Chondrocyte (in vitro differentiated cells): ENCODE measurements at regions not wholly inside any gene's neighbourhood (a gene's known extent, or its start where the extent isn't known, plus 50 kb on each side); places are given as distances from the start of the nearest gene placed in this dataset.

Experiments
- DNase-seq: peaks from one replicate; pipeline ENCODE4 v3.0.0; 2021; ENCODE audit warnings: mixed read lengths, low spot score
- H3K27ac Mint-ChIP-seq: one replicate; pipeline ENCODE4 v1.8.0; 2021; ENCODE audit warnings: mild to moderate bottlenecking, moderate library complexity, mixed read lengths; ENCODE audit not compliant: unreplicated experiment
- H3K27me3 Mint-ChIP-seq: 2 replicates; pipeline ENCODE4 v1.8.0; 2021; ENCODE audit warnings: low read depth, mixed read lengths
- H3K36me3 Mint-ChIP-seq: 2 replicates; pipeline ENCODE4 v1.8.0; 2021; ENCODE audit warnings: low read depth, mixed read lengths
- H3K4me1 Mint-ChIP-seq: 2 replicates; pipeline ENCODE4 v1.8.0; 2021; ENCODE audit warnings: low read depth, mild to moderate bottlenecking, mixed read lengths
- H3K4me3 Mint-ChIP-seq: one replicate; pipeline ENCODE4 v1.8.0; 2021; ENCODE audit warnings: mild to moderate bottlenecking, moderate library complexity, mixed read lengths; ENCODE audit not compliant: unreplicated experiment
- H3K9me3 Mint-ChIP-seq: 2 replicates; pipeline ENCODE4 v1.8.0; 2021; ENCODE audit warnings: low read depth, mixed read lengths
- TF ChIP-seq, protein P1 (sequence below): fragments of 200-600 bp; sonication (generic); IDR thresholded peaks from 2 replicates; pipeline ENCODE4 v1.5.0; 2021; ENCODE audit warnings: antibody characterized with exemption, mild to moderate bottlenecking, moderate library complexity

DNA sequence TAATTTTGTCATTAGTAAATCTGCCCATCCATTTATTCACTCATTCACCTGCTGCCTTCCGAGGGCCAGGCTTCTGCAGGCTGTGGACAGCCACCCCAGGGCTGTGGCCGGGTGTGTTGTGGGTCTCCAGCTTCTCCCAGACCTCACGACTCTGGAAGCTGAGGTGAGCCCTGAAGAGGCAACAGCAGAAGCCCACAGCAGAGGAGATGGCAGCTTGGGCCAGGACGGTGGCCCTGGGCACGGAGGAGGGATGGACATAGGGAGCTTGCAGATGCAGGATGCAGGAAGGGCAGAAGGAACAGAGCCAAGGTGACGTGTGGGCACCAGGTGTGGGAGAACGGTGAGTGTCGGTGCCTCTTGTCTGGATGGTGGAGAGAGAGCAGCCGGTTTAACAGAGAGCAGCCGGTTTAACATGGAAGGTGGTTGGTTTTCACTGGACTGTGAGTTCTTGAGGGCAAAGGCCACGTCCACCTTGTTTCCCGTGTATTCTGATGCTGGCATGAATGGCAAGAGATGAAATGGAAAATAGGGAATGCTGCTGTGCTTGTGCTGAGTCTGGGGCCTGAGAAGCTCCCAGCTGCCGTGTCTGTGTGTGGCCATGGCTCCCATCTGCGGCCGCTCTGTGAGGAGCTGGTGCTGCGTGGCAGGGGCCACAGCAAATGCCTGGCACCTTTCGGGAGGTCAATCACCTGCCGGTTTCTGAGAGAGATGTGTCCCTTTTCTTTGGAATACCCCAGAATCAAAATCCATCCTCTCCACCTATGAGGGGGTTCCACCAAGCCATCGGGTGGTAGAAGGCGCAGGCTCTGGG, 669.9 kb downstream of the BRD1 start:
- TF ChIP-seq, protein P1, sequence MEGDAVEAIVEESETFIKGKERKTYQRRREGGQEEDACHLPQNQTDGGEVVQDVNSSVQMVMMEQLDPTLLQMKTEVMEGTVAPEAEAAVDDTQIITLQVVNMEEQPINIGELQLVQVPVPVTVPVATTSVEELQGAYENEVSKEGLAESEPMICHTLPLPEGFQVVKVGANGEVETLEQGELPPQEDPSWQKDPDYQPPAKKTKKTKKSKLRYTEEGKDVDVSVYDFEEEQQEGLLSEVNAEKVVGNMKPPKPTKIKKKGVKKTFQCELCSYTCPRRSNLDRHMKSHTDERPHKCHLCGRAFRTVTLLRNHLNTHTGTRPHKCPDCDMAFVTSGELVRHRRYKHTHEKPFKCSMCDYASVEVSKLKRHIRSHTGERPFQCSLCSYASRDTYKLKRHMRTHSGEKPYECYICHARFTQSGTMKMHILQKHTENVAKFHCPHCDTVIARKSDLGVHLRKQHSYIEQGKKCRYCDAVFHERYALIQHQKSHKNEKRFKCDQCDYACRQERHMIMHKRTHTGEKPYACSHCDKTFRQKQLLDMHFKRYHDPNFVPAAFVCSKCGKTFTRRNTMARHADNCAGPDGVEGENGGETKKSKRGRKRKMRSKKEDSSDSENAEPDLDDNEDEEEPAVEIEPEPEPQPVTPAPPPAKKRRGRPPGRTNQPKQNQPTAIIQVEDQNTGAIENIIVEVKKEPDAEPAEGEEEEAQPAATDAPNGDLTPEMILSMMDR, result no peak
- Mint-ChIP-seq H3K36me3 (no peaks in the 10 kb centered on the region), H3K27ac (no peak overlapping the region), H3K4me3 (no peak overlapping the region), H3K4me1 (no peaks in the 10 kb centered on the region), H3K9me3 (no peaks in the 10 kb centered on the region), H3K27me3 (peaks cover 7% of the 10 kb centered on the region)
- peak; percentile 77 for DNase-seq

DNA sequence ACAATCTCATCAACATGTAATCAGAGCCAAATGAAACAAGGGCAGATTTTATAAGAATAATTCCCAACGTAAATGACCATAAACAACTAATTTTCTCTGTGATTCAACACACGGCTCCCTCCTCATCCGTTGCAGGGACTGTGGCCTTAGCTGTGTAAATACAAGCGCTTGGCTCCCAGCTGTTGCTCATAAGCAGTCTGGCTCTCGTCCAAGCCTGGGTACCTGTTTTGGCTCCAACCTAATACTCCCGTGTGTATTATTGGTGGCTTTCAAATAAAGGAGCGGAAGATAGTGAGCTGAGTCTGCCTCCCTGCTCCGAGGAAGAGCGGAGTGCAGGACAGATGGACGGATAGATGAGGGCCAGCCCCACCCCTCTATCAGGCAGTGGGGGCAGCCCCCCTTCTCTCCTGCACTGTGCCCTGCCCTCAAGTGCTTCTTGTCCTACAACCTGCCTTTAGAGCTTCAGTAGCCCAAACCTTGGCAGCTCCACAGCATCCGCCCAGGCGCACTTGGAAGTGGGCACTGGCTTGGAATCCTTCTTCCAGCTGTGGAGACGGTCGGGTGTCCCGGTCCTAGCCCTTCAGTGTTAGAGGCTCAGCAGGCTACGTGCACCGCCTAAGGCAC, 670.9 kb downstream of the BRD1 start:
- TF ChIP-seq, protein P1, result no peak
- no peak for DNase-seq
- no peaks in the 10 kb centered on the region for H3K9me3 Mint-ChIP-seq
- no peak overlapping the region for H3K4me3 Mint-ChIP-seq
- no peak overlapping the region for H3K27ac Mint-ChIP-seq
- peaks cover 13% of the 10 kb centered on the region for H3K27me3 Mint-ChIP-seq
- H3K36me3 Mint-ChIP-seq, result no peaks in the 10 kb centered on the region
- H3K4me1 Mint-ChIP-seq, result no peaks in the 10 kb centered on the region

DNA sequence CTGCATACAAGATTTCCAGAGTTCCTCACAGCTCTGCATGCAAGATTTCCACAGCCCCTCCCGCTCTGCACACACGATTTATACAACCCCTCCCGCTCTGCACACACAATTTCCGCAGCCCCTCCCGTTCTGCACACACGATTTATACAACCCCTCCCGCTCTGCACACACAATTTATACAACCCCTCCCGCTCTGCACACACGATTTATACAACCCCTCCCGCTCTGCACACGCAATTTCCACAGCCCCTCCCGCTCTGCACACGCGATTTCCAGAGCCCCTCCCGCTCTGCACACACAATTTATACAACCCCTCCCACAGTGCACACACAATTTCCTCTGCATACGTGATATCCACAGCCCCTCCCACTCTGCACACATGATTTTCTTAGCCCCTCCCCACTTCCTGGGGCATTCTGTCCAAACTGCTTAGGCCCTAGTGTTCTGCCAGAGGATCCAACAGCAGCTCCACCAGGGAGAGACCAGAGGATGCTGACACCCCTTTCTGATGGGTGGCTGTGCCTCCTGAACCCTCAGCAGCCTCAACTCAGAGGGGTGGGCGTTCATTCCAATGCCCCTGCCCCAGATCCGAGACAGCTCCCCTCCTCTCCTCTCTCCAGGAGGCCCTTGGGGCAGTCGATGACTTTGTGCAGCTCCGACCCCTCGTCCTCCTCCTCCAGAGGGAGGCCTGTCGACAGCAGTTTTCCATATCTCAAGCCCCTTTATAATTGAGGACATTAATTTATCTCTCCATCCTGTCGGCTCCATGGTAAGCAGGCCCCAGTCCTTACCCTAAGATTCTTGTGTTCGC, 671.7 kb downstream of the BRD1 start:
- no peak for DNase-seq
- Mint-ChIP-seq H3K9me3 (no peaks in the 10 kb centered on the region), H3K36me3 (no peaks in the 10 kb centered on the region), H3K4me1 (no peaks in the 10 kb centered on the region), H3K27me3 (peaks cover 18% of the 10 kb centered on the region), H3K27ac (no peak overlapping the region), H3K4me3 (no peak overlapping the region)
- TF ChIP-seq, protein P1, result no peak

DNA sequence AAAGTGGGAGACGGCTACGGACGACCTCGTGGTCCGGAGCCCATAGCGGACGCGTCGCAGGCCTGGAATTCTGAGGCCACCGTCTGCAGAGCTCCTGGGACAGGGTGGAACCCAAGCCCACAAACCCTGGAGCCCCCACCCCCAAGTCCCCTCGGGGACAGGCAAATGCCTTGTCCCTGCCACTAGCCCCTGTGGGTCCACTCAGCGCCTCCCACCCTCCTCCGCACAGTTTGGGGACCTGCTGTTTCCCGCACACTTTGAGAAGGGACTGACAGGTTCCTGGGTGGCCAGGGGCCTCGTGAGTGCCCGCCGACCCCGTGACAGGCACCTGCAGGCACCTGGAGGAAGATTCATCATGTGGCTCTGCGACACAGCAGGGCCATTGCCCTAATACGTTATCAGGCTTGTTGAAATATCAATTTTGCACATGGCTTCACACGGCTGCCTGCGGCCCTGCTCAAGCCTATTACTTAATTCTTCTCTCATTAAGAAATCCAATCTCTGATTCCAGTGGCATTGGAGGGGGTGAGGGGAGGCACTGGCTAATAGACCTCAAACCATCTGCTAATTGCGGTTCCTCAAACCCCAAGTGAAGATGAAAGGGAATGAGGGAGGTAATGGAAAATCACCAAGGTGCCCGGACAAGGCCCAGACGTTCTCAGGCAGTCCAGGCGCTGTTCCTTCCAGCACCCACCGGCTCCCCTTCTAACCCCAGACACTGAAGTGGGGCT, 672.5 kb downstream of the BRD1 start:
- TF ChIP-seq, protein P1, result no peak
- no peaks in the 10 kb centered on the region for H3K9me3 Mint-ChIP-seq
- no peak for DNase-seq
- no peaks in the 10 kb centered on the region for H3K4me1 Mint-ChIP-seq
- H3K27ac Mint-ChIP-seq, result no peak overlapping the region
- H3K27me3 Mint-ChIP-seq, result peaks cover 21% of the 10 kb centered on the region
- H3K4me3 Mint-ChIP-seq, result no peak overlapping the region
- no peaks in the 10 kb centered on the region for H3K36me3 Mint-ChIP-seq

DNA sequence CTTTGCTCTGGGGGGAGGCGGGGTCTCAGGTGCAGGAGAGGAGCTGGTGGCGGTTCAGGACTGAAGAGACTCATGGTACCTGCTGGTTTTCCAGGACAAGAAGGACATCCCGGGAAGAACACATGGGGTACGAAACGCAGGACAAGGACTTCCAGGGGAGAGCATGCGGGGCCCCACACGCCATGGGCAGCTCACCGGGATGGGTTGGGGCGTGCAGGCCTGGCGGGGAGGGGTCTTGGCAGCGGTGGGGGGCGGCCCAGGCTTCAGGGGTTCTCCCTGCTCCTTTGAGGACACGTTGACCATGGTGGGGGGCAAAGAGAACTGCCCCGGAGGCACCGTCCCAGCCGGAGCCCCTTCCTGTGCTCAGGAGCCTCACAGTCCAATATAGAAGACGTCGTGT, 673.2 kb downstream of the BRD1 start:
- Mint-ChIP-seq H3K9me3 (no peaks in the 10 kb centered on the region), H3K4me1 (no peaks in the 10 kb centered on the region), H3K27ac (no peak overlapping the region)

More for the DNA sequence above, 673.2 kb downstream of the BRD1 start:
- H3K4me3 Mint-ChIP-seq, result no peak overlapping the region
- TF ChIP-seq, protein P1, result no peak
- DNase-seq, result peak; percentile 86
- peaks cover 21% of the 10 kb centered on the region for H3K27me3 Mint-ChIP-seq
- H3K36me3 Mint-ChIP-seq, result no peaks in the 10 kb centered on the region
